ENCODE measurements at regions not wholly inside any gene's neighbourhood (a gene's known extent, or its start where the extent isn't known, plus 50 kb on each side); places are given as distances from the start of the nearest gene placed in this dataset.

- Mint-ChIP-seq H3K9me3 (ENCODE audit: low read depth) (peaks cover 5% of the 10 kb centered on the region), H3K27me3 (ENCODE audit: low read depth) (no peaks in the 10 kb centered on the region), H3K36me3 (ENCODE audit: low read depth) (no peaks in the 10 kb centered on the region), H3K4me3 (ENCODE audit: unreplicated experiment) (no peak overlapping the region), H3K4me1 (ENCODE audit: low read depth) (peaks cover 5% of the 10 kb centered on the region), H3K27ac (ENCODE audit: unreplicated experiment) (no peak overlapping the region)
- DNase-seq (ENCODE audit: low spot score) = no peak
- no peak for TF ChIP-seq CTCF (IDR thresholded peaks at IDR 0.05)
Observed at GRCh38 chr3:115340586-115340985, 193.5 kb upstream of the ZBTB20 start.

GRCh38 chr3:115341208-115341607 is 194.1 kb upstream of the ZBTB20 start:
- DNase-seq (ENCODE audit: low spot score) = no peak
- Mint-ChIP-seq H3K4me3 (ENCODE audit: unreplicated experiment) (no peak overlapping the region), H3K27ac (ENCODE audit: unreplicated experiment) (no peak overlapping the region), H3K9me3 (ENCODE audit: low read depth) (peaks cover 5% of the 10 kb centered on the region), H3K36me3 (ENCODE audit: low read depth) (no peaks in the 10 kb centered on the region), H3K4me1 (ENCODE audit: low read depth) (peaks cover 5% of the 10 kb centered on the region), H3K27me3 (ENCODE audit: low read depth) (no peaks in the 10 kb centered on the region)
- TF ChIP-seq CTCF (IDR thresholded peaks at IDR 0.05) = no peak

- no peaks in the 10 kb centered on the region for H3K27me3 Mint-ChIP-seq (ENCODE audit: low read depth)
Observed at GRCh38 chr3:115347737-115348136, 200.6 kb upstream of the ZBTB20 start.

GRCh38 chr3:115348412-115348811 is 201.3 kb upstream of the ZBTB20 start:
- H3K9me3 Mint-ChIP-seq (ENCODE audit: low read depth) = peaks cover 8% of the 10 kb centered on the region
- H3K27ac Mint-ChIP-seq (ENCODE audit: unreplicated experiment) = no peak overlapping the region
- no peaks in the 10 kb centered on the region for H3K27me3 Mint-ChIP-seq (ENCODE audit: low read depth)
- peaks cover 4% of the 10 kb centered on the region for H3K36me3 Mint-ChIP-seq (ENCODE audit: low read depth)
- no peak overlapping the region for H3K4me3 Mint-ChIP-seq (ENCODE audit: unreplicated experiment)
- no peak for DNase-seq (ENCODE audit: low spot score)
- no peak for TF ChIP-seq CTCF (IDR thresholded peaks at IDR 0.05)
- peaks cover 37% of the 10 kb centered on the region for H3K4me1 Mint-ChIP-seq (ENCODE audit: low read depth)

More at GRCh38 chr3:115347737-115348136, 200.6 kb upstream of the ZBTB20 start:
- Mint-ChIP-seq H3K27ac (ENCODE audit: unreplicated experiment) (no peak overlapping the region), H3K4me1 (ENCODE audit: low read depth) (peaks cover 37% of the 10 kb centered on the region), H3K9me3 (ENCODE audit: low read depth) (peaks cover 5% of the 10 kb centered on the region), H3K4me3 (ENCODE audit: unreplicated experiment) (no peak overlapping the region), H3K36me3 (ENCODE audit: low read depth) (no peaks in the 10 kb centered on the region)
- no peak for DNase-seq (ENCODE audit: low spot score)
- TF ChIP-seq CTCF (IDR thresholded peaks at IDR 0.05) = no peak

GRCh38 chr3:115348951-115349745 is 202.1 kb upstream of the ZBTB20 start:
- no peak for TF ChIP-seq CTCF (IDR thresholded peaks at IDR 0.05)
- peaks cover 37% of the 10 kb centered on the region for H3K4me1 Mint-ChIP-seq (ENCODE audit: low read depth)
- DNase-seq (ENCODE audit: low spot score) = no peak
- H3K27me3 Mint-ChIP-seq (ENCODE audit: low read depth) = no peaks in the 10 kb centered on the region
- no peak overlapping the region for H3K4me3 Mint-ChIP-seq (ENCODE audit: unreplicated experiment)
- peaks cover 4% of the 10 kb centered on the region for H3K36me3 Mint-ChIP-seq (ENCODE audit: low read depth)
- H3K9me3 Mint-ChIP-seq (ENCODE audit: low read depth) = peaks cover 9% of the 10 kb centered on the region
- no peak overlapping the region for H3K27ac Mint-ChIP-seq (ENCODE audit: unreplicated experiment)
